Activated naive CD4-positive, alpha-beta T cell treated with anti-CD3 and anti-CD28 coated beads, Interleukin-2, amount 50 U/mL, for 16 hours (primary cell): ENCODE measurements at regions not wholly inside any gene's neighbourhood (a gene's known extent, or its start where the extent isn't known, plus 50 kb on each side); places are given as distances from the start of the nearest gene placed in this dataset.
A peak's percentile ranks its signal among the peaks of the same experiment; 100 is the strongest.

Source experiments
- DNase-seq: peaks from one replicate; pipeline ENCODE4 v3.0.0-alpha.2; 2020

DNA sequence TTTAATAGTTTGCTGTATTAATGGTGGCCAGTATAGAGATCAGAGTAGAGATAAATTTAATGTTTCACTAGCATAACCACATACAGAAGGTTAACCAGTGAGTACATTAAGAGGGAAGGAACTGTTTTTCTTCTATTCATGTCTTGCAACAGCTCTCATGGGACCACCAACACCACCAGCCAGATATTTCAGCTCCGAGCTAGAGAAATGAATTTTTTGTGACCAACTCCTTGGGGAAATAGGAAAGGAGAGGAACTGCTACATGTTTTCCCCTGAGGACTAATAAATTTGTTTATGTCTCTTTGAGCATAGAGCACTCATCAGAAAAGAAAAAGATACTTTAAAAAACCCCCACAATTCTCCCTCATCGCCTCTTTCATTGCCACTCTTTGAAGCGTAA is 247.5 kb downstream of the MBNL1 start:
- DNase-seq: no peak

DNA sequence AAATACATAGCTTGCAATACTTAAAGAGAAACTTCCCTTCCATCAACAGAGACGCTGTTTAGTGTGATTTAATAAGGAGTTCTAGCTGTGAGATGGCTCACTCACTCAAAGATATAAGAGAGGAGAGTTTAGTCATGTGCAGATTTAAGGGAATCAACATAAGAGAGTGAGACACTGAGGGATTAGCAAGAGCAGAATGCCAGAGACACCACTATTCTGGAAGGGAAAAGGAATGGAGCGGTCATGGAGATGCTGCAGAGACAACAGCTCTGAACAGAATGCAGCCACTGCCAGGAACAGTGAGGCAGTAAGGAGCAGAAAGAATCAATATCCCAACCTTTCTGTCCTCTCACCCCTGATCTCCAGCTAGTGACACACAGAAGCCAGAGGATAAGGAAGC is 248.8 kb downstream of the MBNL1 start:
- DNase-seq: no peak

DNA sequence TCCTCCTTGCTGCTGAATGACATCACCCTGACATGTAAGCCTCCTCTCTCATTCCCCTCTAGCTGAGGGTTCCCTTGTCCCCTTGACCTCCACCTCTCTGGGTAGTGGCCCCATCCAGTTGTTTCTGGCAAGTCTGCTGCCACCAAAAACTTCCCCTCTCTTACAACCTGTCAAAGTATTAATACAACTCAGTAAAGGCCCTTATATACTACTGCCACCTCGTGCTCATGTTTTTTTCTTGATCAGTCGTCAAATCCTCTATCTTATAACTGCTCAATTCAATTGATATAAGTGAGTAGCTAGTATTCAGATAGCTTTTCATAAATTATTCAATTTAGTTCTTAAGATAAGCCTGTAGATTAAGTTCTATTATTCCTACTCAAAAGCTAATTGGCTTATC is 249.6 kb downstream of the MBNL1 start:
- DNase-seq: no peak

DNA sequence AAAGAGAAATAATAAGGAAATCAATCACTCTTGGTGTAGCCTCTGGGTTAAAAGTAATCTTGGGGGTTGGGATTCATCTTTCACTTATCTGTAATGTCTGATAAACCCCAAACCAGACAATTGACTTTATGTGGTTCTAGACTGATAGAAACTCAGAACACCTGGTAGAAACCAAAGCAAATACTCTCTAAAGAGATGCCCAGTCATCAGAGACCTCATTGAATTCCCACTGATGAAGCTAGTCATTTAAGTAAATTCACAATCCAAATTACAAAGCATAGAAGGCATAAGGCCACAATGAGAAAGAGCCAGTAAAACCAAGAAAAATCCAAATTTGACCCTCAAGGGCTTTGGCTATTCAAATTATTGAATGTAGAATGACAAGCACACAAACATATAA is 250.6 kb downstream of the MBNL1 start:
- no peak for DNase-seq

DNA sequence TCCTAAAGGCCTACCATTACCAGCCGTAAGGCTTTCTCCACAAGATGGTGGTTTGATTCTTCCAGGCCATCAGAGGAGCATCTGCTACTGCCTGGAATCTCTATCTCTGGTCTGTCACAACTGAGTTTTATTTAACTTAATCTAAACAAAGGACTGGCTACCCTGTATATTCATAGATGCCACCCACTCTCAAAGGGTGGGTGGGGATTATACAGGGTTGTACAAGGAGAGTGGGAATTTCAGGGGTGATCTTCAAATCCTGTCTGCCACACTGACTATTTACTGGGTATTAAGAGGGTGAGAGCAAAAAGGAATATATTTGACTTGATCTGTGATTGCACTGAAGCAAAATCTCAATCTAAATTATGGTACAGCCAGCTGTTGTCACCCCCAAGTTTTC is 253.3 kb downstream of the MBNL1 start:
- no peak for DNase-seq

GRCh38 chr3:152524198-152525140 is 255.7 kb downstream of the MBNL1 start:
- DNase-seq: peak; percentile 30

DNA sequence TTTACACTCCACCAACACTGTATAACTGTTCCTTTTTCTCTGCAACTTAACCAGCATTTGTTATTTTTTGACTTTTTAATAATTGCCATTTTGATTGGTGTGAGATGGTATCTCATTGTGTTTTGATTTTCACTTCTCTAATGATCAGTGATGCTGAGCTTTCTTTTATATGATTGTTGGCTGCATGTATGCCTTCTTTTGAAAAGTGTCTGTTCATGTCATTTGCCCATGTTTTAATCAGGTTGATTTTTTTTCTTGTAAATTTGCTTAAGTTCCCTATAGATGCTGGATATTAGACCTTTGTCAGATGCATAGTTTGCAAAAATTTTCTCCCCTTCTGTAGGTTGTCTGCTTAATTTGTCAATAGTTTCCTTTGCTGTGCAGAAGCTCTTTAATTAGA is 263.0 kb downstream of the MBNL1 start:
- no peak for DNase-seq

- DNase-seq: no peak
Observed at GRCh38 chr3:152538518-152538917, 269.8 kb downstream of the MBNL1 start.

DNA sequence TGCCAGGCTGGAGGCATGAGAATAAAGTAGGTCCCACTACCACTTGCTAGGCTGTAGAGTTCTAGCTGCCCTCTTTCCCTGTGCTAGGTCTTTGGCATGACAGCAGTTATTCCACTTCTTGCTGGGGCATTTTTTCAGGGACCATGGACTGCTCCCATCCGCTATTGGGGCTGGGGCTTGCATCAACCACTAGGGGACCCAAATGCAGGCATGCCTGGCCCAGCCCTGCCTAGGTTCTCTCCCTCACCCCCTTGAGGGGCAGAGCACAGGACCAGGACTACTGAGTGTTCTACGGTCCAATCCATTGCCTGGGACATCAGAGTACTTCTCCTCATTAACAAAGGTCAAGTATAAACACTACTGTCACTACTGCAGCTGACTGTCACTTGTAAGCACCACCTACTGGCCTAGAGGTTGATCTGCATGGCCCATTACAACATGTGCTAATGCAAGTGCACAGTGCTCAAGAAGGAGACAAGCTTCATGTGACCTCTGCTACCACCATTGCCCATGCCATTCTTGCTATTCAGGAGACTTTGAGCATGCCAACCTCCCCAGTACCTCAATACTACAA is 270.5 kb downstream of the MBNL1 start:
- DNase-seq: no peak

- no peak for DNase-seq
Observed at GRCh38 chr3:152540120-152540519, 271.4 kb downstream of the MBNL1 start.

DNA sequence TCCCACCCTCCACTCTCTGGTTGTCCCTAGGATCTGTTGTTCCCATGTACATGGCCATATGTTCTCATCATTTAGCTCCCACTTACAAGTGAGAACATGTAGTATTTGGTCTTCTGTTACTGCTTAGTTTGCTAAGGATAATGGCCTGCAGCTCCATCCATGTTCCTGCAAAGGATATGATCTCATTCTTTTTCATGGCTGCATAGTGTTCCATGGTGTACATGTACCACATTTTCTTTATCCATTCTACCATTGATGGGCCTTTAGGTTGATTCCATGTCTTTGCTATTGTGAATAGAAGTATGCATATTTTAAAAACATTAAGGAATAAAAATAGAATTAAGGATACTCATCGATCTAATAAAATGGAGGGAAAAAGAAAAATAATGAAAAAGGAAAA is 278.4 kb downstream of the MBNL1 start:
- DNase-seq: no peak

- DNase-seq: no peak
Observed at GRCh38 chr3:152549263-152549662, 280.5 kb downstream of the MBNL1 start.

GRCh38 chr3:152550284-152550683 is 281.6 kb downstream of the MBNL1 start:
- DNase-seq: no peak

- DNase-seq: no peak
Observed at GRCh38 chr3:152554980-152555379, 280.0 kb upstream of the P2RY1 start.

DNA sequence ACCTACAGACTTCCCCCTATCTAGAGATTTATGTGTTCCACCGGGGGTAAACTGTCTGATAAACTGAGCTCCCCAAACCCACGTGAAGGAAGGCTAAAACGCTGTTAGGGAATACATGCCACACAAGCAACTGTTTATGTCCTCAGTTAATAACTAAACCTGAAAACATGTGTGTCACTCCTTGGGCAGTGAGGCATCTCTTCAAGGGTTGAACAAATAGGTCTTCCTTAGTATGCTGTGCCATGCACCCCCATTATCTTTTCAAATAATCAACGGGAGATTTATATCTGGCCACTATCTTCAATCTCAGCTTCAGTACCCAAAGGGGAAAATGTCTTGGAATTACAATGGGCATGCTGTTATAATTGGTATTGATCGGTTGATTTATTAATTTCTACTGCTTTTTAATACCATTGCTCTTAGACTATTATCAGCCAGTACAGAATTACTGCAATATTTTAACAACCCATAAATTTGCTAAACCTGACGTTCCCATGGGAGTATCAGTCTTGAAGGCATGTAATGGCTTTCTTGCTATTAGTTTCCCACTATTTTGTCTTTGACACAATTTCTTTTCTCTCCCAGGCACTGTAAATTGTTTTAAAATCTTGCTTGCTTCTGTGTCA is 279.2 kb upstream of the P2RY1 start:
- DNase-seq: no peak

DNA sequence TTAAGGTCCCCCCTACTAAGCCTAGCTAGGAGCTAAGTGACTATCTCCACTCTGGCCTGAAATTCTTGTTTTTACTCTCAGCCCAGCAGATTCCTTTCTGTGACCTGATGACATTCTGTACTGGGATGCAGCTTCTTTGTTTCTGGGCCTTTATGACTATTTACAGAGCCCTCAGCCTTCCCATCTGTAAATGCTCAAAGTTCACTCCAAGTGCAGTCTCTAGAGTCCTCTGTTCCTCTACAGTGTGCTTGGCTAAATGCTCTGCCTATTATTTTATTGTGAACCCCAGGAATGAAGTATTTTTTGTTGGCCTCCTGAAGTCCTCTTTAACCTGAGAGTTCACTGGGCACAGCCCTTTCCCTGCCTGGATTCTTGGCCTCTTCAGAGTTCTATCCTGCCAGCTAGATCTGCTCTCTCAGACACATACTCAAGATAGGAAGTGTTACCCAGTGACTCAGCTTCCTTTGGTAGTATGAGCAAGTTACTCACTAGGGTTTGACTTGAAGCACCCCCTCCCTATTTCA is 278.1 kb upstream of the P2RY1 start:
- DNase-seq: no peak

- no peak for DNase-seq
Observed at GRCh38 chr3:152557302-152557999, 277.5 kb upstream of the P2RY1 start.

GRCh38 chr3:152558386-152558785 is 276.5 kb upstream of the P2RY1 start:
- no peak for DNase-seq

DNA sequence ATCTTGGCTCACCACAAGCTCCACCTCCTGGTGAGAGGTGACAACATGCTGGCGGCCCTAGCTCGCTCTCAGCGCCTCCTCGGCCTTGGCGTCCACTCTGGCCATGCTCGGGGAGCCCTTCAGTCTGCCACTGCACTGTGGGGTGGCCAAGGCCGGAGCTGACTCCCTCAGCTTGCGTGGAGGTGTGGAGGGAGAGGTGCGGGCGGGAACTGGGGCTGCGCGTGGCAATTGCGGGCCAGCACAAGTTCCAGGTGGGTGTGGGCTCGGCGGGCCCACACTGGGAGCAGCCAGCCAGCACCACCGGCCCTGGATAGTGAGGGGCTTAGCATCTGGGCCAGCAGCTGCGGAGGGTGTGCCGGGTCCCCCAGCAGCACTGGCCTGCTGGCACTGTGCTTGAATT is 275.7 kb upstream of the P2RY1 start:
- no peak for DNase-seq

GRCh38 chr3:152564459-152564858 is 270.5 kb upstream of the P2RY1 start:
- DNase-seq: no peak

GRCh38 chr3:152574461-152575079 is 260.4 kb upstream of the P2RY1 start:
- DNase-seq: peak; percentile 15

- no peak for DNase-seq
Observed at GRCh38 chr3:152578769-152579168, 256.2 kb upstream of the P2RY1 start.

DNA sequence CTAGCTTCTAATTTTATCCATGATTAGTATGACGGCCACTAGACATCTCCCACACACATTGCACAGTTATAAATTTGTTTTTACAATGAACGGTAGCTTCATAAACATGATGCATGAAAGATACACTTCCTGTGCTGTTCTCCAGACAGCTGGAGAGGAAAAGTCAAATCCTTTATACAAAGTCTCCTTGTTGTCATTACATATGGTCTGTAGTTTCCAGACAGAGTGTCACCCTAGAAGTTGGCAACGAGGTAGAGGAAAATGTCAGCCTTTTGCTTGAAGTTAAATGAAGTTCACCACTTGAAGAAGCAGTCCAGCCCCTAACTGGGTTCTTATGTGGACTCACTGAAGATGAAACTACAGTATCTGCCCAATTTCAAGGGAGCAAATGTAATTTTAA is 253.0 kb upstream of the P2RY1 start:
- DNase-seq: no peak
